ENCODE measurements at regions not wholly inside any gene's neighbourhood (a gene's known extent, or its start where the extent isn't known, plus 50 kb on each side); places are given as distances from the start of the nearest gene placed in this dataset.

DNA sequence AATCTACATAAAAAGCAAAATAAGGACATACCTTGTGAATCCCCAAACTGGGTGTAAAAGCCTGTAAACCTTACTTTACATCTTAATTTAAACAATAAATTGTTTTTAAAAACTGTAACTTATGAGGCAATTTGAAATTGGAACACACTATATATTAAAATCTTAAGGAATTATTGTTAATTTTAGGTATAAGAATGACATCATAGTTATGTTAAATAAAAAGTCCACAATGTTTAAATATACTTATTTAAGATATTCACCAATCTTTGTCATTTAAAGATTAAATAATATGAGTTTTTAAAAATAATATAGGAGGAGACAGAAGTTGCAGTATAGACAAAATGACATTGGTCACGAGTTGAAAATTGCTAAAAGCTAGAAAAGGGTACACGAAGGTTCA lies 621.9 kb upstream of the POU3F2 start:
- no peak for DNase-seq

- DNase-seq = no peak
Measured at GRCh38 chr6:98215531-98215930, 618.8 kb upstream of the POU3F2 start.

DNA sequence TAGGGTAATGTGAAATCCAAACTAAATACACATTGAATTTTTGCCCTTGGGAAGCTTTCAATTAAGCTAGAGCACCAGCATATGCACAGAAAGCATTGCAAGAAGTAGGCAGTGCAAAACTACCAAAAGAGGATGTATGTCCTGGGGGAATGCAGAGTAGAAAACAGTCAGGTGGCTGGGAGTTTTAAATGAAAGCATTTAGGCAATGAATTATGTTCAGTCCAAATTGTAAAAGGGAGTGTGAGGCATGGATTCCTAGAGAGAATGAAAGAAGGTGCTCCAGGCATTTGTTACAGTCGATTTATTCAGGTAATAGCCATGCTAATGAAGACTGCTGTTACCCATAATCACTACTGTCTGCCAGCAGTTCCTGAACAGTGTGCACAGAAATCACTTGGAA lies 604.1 kb upstream of the POU3F2 start:
- no peak for DNase-seq

DNA sequence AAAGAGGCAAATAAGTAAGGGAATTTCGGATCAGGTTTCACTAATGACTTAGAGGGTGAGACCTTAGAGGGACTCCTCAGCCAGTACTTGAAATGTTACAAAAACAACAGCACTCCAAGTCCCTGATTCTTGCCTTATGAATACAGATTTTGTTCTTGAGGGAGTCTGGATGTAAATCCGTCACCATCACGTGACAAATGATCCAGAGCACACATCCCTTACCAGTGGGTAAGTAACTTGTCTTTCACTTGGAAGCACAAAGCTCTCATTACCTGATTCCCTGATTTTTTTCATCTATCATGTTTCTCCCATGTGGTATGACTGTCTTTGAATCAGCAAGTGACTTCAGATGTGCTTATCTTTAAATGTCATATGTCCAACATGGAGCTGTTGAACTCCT lies 595.3 kb upstream of the POU3F2 start:
- DNase-seq = no peak

- DNase-seq = no peak
Measured at GRCh38 chr6:98241630-98242029, 592.7 kb upstream of the POU3F2 start.

GRCh38 chr6:98254624-98255023 lies 579.8 kb upstream of the POU3F2 start:
- DNase-seq = no peak

DNA sequence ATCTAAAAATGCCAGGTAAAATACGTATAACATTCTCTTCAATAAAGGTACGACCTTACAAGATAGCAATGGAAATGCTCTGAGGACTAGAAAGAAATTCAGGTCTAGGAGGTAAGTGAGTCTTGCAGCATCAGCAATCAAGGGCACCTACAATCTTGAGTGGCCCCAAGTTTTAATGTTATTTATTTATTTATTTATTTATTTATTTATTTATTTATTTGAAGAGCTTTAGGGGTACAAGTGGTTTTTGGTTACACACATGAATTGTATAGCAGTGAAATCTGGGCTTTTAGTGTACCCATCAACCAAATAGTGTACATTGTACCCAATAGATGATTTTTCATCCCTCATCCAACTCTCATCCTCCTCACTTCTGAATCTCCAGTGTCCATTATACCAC lies 574.0 kb upstream of the POU3F2 start:
- DNase-seq = no peak

GRCh38 chr6:98272060-98272459 lies 562.3 kb upstream of the POU3F2 start:
- DNase-seq = no peak

DNA sequence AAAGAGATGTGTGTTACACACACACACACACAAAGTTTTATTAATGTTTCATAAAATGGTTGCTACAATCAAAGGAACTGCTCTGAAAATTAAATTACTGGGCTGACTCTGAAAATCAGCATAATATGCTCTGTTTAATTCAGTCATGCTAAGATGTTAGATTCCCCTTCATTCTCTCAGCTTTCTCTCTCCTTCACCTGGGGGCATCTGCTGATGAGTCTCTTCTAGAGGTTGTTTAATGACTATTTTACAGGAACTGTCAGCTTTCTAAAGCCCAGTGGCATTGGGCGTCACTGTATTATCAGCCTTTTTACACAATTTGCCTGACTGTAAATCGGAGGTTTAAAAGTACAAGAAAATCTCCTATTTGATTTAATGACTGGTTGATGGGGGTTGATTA lies 559.7 kb upstream of the POU3F2 start:
- DNase-seq = no peak

DNA sequence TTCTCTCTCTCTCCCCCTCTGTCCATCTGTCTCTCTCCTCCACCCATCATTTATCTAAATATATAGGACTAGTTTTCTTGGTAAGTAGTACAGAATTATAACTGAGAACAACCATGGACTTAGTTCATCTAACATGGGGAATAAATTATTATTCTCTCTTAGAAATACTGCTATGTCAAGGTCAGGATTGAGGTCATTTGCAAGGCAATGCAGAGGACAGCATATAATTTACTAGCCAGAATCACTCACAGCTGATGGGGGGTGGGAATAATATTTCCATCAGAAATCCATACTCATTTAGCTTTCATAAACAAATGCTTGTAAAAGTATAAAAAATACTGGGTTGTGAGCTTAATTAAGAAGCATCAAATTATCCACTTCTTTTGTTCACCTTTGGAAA lies 553.9 kb upstream of the POU3F2 start:
- no peak for DNase-seq

DNA sequence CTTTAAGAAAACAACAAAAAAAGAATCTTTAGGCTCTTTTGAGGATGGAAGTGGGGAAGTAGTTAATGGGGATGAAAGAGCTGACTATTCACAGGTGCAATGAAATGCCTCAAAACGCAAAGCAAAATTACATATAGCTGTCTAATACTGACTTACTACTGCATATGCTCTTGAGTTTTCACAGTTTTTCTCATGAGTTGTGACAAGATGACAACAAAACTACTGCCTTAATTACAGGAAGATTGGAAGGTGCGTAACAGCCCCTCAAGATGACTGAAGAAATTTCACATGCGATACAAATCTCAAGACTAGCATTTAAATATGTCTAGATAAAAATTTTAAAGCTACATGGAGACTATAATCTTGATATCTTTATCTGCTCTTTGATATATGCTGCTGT lies 547.8 kb upstream of the POU3F2 start:
- DNase-seq = no peak

GRCh38 chr6:98287876-98288275 lies 546.5 kb upstream of the POU3F2 start:
- DNase-seq = no peak

DNA sequence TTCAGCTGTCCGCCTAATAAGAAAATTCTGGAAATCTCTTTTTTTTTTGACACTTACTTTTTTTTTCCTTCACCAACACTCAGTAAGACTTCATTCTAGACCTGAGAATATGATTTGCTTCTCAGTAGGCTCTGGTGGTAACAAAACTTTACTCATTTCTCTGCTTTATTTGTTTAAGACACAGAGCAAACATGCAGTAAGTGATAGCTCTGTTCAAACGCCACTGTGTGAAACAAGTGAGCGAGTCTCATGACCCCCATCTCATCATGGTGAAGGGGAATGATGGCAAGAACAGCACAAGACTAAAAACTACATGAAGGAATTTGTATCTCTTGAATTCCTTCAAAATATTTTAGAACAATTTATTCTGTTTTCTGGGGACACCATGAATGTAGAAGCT lies 541.6 kb upstream of the POU3F2 start:
- no peak for DNase-seq

GRCh38 chr6:98295515-98296175 lies 538.7 kb upstream of the POU3F2 start:
- DNase-seq = no peak

- DNase-seq = no peak
Measured at GRCh38 chr6:98308564-98308963, 525.8 kb upstream of the POU3F2 start.

DNA sequence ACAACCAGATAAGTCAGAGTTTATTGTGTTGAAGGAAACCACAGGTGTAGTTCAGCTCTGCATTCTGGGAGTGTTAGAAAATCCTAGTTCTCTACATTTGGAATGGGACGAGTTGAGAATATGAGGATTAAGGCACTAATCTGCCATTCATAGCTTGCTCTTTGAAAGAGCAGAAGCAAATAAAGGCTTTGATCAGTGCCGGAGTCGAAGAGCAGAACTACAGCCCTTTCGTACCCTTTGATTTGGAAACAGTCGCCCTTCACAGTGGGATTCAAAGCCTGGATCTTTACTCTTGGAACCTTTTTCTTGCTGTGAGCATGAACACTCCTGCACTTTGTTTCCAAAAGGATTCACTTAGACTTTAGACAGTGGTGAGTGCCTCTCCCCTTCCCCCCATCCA lies 523.9 kb upstream of the POU3F2 start:
- DNase-seq = no peak

- no peak for DNase-seq
Measured at GRCh38 chr6:98323605-98324004, 510.8 kb upstream of the POU3F2 start.

DNA sequence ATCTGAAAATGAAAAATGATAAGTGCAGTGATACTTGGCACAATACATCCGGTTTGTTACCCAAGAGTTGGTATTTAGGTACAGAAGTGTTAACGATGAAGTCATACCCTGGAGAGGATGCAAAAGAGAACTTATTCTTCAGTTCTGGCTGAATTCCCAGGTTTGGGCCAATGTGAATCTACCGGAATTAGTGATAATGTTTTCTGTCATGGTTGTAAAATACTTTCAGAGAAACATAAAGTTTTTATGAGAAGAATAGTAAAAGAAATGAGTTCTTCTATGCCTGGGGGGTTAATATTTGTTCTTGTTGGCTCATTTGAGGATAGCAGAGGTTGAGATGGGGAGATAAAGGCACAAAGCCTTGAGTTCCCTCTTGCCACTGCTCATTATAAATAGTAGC lies 509.9 kb upstream of the POU3F2 start:
- no peak for DNase-seq

- DNase-seq = no peak
Measured at GRCh38 chr6:98325366-98325765, 509.0 kb upstream of the POU3F2 start.

DNA sequence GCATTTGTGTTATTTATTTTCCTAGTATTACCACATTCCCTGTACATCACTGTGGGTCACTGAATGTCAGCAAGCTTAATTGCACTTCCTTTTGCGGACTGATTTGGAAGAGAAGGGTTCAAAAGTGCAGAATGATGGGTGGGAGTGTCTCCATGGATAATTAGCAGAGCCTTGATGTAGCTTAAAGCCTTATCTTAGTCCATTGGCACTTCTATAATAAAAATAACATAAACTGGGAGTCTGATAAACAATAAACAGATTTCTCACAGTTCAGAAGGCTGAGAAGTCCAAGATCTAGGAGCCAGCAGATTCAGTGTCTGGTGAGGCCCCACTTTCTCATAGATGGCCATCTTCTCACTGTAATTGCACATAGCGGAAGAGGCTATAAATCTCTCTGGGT lies 501.1 kb upstream of the POU3F2 start:
- no peak for DNase-seq

- peak; percentile 65 for DNase-seq
Measured at GRCh38 chr6:98335594-98335993, 498.8 kb upstream of the POU3F2 start.

DNA sequence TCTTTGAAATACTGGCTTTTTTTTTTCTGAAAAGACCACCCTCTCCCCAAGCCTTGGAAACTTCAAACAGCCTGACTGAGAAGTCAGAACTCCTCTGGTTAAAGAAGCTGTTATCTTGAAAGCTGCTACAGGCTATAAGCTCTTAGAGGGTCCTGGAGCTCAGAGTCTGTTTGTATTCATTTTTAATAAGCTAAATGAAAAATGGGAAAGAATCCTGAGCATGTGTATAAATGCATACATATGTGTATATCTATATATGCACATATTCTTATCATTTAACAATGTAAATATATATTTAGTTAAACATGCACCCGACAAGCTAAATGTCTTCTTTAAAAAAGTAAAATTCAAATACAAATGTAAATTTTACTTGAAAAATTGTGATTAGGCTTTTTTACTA lies 494.9 kb upstream of the POU3F2 start:
- no peak for DNase-seq

DNA sequence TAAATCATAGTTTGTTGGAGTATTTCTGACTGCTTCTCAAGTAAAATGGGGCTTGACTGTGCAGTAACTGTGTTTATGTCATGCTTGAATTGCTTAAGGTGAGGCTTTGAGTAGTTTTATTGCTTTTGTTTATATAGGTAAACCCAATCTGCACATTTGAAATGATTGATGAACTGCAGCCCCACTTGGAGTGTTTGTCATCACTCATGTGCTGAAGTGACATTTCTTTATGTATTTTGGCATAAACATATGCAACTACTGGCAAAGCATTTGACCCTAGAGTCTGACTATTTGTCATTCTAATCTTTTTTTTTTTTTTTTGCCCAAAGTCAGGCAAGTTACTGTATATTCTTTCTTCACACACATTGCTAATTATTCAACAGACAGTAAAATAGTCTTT lies 491.4 kb upstream of the POU3F2 start:
- DNase-seq = peak; percentile 77

GRCh38 chr6:98343797-98344196 lies 490.6 kb upstream of the POU3F2 start:
- no peak for DNase-seq

GRCh38 chr6:98352348-98352747 lies 482.0 kb upstream of the POU3F2 start:
- no peak for DNase-seq

- no peak for DNase-seq
Measured at GRCh38 chr6:98358173-98358572, 476.2 kb upstream of the POU3F2 start.

Measured in NCI-H1417 treated with DMSO at 0.1 percent for 48 hours (cell line).